ENCODE measurements at regions not wholly inside any gene's neighbourhood (a gene's known extent, or its start where the extent isn't known, plus 50 kb on each side); places are given as distances from the start of the nearest gene placed in this dataset.
"Not testable (repeated sequence)": the region's sequence is repeated elsewhere in the genome, so short reads cannot be mapped to it uniquely, and the experiment has no call there.

DNA sequence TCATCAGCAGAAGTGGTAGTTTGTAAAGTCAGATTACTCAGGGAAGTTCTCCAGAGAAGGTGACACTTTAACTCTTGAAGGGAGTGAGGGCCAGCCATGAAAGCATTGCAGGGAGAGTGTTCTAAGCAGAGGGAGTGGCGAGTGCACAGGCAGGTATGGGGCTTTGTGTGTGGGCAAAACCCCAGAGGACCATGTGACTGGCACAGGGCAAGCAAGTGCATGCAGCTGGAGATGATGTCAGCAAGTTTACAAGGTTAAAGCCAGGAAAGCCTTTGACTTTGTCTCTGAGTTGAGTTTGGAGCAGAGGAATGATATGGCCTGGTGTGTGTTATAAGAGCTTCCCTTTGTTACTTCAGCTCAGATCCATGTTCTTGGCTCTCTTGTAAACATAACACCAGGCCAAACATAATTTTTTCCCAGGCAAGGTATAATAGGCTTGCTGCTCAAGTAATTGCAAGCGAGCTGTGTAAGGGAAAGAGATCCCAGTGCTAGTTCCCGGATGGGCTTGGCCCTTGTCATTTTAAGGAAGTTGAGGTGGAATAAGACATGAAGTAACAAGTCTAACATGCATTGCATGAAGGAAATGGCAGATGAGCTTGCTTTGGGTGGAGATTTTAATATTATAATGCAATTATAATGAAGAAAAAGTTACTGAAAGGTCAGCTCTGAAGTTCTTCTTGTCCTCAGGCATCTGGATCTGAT lies 341.1 kb upstream of the LRRC3B start:
- TF ChIP-seq, protein P1, sequence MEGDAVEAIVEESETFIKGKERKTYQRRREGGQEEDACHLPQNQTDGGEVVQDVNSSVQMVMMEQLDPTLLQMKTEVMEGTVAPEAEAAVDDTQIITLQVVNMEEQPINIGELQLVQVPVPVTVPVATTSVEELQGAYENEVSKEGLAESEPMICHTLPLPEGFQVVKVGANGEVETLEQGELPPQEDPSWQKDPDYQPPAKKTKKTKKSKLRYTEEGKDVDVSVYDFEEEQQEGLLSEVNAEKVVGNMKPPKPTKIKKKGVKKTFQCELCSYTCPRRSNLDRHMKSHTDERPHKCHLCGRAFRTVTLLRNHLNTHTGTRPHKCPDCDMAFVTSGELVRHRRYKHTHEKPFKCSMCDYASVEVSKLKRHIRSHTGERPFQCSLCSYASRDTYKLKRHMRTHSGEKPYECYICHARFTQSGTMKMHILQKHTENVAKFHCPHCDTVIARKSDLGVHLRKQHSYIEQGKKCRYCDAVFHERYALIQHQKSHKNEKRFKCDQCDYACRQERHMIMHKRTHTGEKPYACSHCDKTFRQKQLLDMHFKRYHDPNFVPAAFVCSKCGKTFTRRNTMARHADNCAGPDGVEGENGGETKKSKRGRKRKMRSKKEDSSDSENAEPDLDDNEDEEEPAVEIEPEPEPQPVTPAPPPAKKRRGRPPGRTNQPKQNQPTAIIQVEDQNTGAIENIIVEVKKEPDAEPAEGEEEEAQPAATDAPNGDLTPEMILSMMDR (IDR thresholded peaks at IDR 0.05; ENCODE audit: extremely low read depth, insufficient read depth, missing control alignments) = no peak
- in situ Hi-C loops (cut with MboI; ENCODE audit: low pct_unique_long_range_greater_than_20kb, low sequenced_read_pairs, unreplicated experiment) = no loop called here
- DNase-seq (ENCODE audit: low spot score) = no peak

DNA sequence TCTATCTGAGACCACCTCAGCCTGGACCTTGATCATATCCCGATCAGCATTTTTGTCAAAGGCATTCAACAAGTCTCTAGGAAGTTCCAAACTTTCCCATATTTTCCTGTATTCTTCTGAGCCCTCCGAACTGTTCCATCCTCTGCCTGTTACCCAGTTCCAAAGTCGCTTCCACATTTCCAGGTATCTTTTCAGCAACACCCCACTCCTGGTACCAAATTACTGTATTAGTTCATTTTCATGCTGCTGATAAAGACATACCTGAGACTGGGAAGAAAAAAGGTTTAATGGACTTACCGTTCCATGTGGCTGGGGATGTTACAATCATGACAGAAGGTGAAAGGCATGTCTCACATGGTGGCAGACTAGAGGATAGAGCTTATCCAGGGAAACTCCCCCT lies 338.1 kb upstream of the LRRC3B start:
- in situ Hi-C loops (cut with MboI; ENCODE audit: low pct_unique_long_range_greater_than_20kb, low sequenced_read_pairs, unreplicated experiment); DNase-seq (ENCODE audit: low spot score): not testable (repeated sequence)

DNA sequence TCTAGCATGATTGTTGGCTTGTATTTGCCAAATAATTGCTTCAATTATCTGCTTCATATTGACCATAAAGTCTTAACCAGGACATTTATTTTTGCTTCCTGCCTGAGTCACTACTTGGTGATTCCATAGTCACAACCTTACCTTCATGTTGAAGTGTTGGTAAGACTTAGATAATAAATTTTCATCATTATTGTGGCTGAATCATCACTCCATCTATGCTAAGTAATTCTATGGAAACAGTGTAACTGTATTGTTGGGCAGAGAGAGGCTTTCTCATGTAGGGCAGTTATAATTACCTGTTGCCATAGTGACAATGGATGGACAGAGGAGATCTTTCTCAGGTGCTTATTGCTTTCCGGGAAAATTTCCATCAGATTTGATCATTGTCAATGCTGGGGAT lies 330.7 kb upstream of the LRRC3B start:
- in situ Hi-C loops (cut with MboI; ENCODE audit: low pct_unique_long_range_greater_than_20kb, low sequenced_read_pairs, unreplicated experiment) = no loop called here
- TF ChIP-seq, protein P1 (IDR thresholded peaks at IDR 0.05; ENCODE audit: extremely low read depth, insufficient read depth, missing control alignments) = no peak
- DNase-seq (ENCODE audit: low spot score) = no peak

DNA sequence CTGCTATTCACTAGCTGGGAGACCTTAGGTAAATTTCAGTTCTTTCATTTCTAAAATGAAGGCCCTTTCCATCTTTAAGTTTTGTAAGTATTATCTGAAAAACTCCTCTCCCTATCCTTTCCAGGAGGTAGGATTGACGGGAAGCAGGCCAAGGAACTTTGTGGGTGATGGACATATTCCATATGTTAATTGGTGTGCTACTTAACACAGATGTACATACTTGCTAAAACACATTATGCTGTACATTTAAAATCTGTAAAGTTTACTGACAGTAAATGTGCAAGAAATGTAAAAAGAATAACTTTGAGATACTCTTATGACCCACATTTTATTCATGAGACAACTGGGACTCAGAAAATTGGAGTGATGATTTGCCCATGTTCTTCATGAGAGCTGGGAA lies 329.8 kb upstream of the LRRC3B start:
- TF ChIP-seq, protein P1 (IDR thresholded peaks at IDR 0.05; ENCODE audit: extremely low read depth, insufficient read depth, missing control alignments) = no peak
- in situ Hi-C loops (cut with MboI; ENCODE audit: low pct_unique_long_range_greater_than_20kb, low sequenced_read_pairs, unreplicated experiment) = no loop called here
- DNase-seq (ENCODE audit: low spot score) = no peak

DNA sequence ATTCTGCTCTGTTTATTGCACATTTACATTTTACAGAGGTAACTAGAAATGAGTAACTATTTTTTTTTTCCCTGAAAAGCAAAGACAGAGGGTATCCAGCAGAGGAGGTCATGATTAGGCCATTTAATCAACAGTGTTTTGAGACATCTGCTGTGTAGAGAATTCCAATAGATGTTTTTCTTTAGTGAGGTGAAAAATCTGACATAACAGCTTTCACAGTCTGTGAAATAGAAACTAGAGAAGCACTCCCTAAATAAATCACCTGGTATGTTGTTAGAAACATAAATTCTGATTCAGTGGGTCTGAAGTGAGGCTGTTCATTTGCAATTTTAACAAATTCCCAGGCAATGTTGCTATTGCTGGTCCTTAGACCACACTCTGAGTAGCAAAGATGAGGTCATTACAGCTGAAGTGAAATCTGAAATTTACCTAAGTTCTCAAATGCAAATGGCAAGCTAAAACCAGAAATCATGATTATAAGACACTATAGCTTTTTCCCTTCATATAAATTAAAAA lies 329.2 kb upstream of the LRRC3B start:
- TF ChIP-seq, protein P1 (IDR thresholded peaks at IDR 0.05; ENCODE audit: extremely low read depth, insufficient read depth, missing control alignments) = no peak
- in situ Hi-C loops (cut with MboI; ENCODE audit: low pct_unique_long_range_greater_than_20kb, low sequenced_read_pairs, unreplicated experiment) = no loop called here
- DNase-seq (ENCODE audit: low spot score) = no peak

DNA sequence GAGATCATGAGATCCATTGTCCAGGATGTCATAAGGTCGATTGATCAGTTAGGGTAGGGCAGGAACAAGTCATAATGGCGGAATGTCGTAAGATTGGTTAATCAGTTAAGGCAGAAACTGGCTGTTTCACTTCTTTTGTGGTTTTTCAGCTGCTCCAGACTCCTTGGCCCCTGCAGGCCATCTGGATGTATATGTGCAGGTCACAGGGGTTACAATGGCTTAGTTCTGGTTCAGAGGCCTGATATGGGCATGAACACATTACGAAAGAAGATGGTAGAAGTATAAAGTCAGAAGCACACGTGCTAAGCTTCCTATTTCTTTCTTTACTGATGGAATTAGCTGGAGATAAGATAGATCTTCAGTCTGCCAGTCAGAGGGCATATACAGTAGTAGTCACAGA lies 315.4 kb upstream of the LRRC3B start:
- TF ChIP-seq, protein P1 (IDR thresholded peaks at IDR 0.05; ENCODE audit: extremely low read depth, insufficient read depth, missing control alignments) = no peak
- no peak for DNase-seq (ENCODE audit: low spot score)
- in situ Hi-C loops (cut with MboI; ENCODE audit: low pct_unique_long_range_greater_than_20kb, low sequenced_read_pairs, unreplicated experiment) = no loop called here

DNA sequence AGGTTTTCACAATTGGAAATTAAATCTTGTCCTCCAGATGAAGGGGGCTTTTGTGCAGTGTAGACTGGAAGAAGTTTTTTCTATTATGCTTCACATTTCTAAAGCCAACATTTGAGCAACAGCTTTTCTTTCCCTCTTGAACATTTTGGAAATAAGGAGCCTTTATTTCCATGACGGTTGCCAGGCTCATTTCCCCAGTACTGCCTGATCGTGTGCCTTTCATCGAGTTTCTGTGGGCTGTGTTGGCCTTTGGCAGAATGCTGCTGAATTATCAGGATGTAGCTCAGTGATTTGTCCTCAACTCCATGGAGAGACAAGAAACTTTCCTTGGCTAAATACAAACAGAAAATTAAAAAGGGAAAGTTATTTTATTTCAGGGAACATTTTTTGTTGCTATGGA lies 314.8 kb upstream of the LRRC3B start:
- TF ChIP-seq, protein P1 (IDR thresholded peaks at IDR 0.05; ENCODE audit: extremely low read depth, insufficient read depth, missing control alignments) = no peak
- DNase-seq (ENCODE audit: low spot score) = no peak
- in situ Hi-C loops (cut with MboI; ENCODE audit: low pct_unique_long_range_greater_than_20kb, low sequenced_read_pairs, unreplicated experiment) = no loop called here

Measured in GM13977 (cell line).